GM19043 (cell line): ENCODE measurements at regions not wholly inside any gene's neighbourhood (a gene's known extent, or its start where the extent isn't known, plus 50 kb on each side); places are given as distances from the start of the nearest gene placed in this dataset.

ENCODE experiments used
- ATAC-seq: cut with Tn5 transposase; IDR thresholded peaks from one replicate; pipeline ENCODE4 v1.9.1; 2021; ENCODE audit warnings: low read depth; ENCODE audit not compliant: unreplicated experiment

GRCh38 chr14:38098074-38098836 lies 109.4 kb upstream of the SSTR1 start:
- no peak for ATAC-seq

- ATAC-seq: no peak
These were observed 106.0 kb upstream of the SSTR1 start for GRCh38 chr14:38101679-38102078.

- ATAC-seq: no peak
These were observed 104.0 kb upstream of the SSTR1 start for GRCh38 chr14:38103542-38104225.

GRCh38 chr14:38105106-38105702 lies 102.5 kb upstream of the SSTR1 start:
- no peak for ATAC-seq

- peak; percentile 63 for ATAC-seq
These were observed 100.5 kb upstream of the SSTR1 start for GRCh38 chr14:38107216-38107631.

GRCh38 chr14:38108681-38109080 lies 99.0 kb upstream of the SSTR1 start:
- ATAC-seq: no peak

- no peak for ATAC-seq
These were observed 97.4 kb upstream of the SSTR1 start for GRCh38 chr14:38110258-38110657.

GRCh38 chr14:38111046-38111445 lies 96.7 kb upstream of the SSTR1 start:
- ATAC-seq: no peak

- ATAC-seq: no peak
These were observed 94.2 kb upstream of the SSTR1 start for GRCh38 chr14:38113546-38113945.

GRCh38 chr14:38116895-38117294 lies 90.8 kb upstream of the SSTR1 start:
- ATAC-seq: no peak

- ATAC-seq: no peak
These were observed 87.6 kb upstream of the SSTR1 start for GRCh38 chr14:38120109-38120508.

- no peak for ATAC-seq
These were observed 86.2 kb upstream of the SSTR1 start for GRCh38 chr14:38121320-38122020.

GRCh38 chr14:38122241-38122640 lies 85.5 kb upstream of the SSTR1 start:
- ATAC-seq: no peak

GRCh38 chr14:38124506-38124905 lies 83.2 kb upstream of the SSTR1 start:
- no peak for ATAC-seq

GRCh38 chr14:38125481-38126037 lies 82.1 kb upstream of the SSTR1 start:
- no peak for ATAC-seq

GRCh38 chr14:38127356-38127755 lies 80.3 kb upstream of the SSTR1 start:
- ATAC-seq: no peak

- no peak for ATAC-seq
These were observed 79.9 kb upstream of the SSTR1 start for GRCh38 chr14:38127784-38128183.

- no peak for ATAC-seq
These were observed 79.1 kb upstream of the SSTR1 start for GRCh38 chr14:38128640-38129039.

GRCh38 chr14:38129192-38129591 lies 78.5 kb upstream of the SSTR1 start:
- ATAC-seq: no peak

GRCh38 chr14:38129705-38130104 lies 78.0 kb upstream of the SSTR1 start:
- no peak for ATAC-seq
